ENCODE measurements at regions not wholly inside any gene's neighbourhood (a gene's known extent, or its start where the extent isn't known, plus 50 kb on each side); places are given as distances from the start of the nearest gene placed in this dataset.
"Not testable (repeated sequence)": the region's sequence is repeated elsewhere in the genome, so short reads cannot be mapped to it uniquely, and the experiment has no call there.

DNA sequence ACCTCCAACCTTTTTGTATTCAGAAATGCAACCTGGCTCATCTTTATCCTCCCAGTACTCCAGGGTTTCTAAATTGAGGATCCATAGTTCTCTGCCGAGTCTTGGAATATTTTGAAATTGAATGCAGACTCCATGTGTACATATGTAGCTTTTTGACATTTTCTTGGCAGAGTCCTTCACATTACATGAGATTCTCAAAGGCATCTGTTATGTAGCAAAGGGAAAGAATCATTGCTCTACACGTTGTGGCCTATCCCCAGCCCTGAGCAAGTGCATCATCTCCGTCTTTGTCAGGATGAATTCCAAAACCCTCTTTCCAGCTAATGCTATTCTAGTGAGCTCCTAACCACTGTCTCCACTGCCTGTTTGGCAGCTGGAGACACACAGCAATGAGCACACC lies 742.9 kb downstream of the DHX35 start:
- no peak for DNase-seq (ENCODE audit: low read depth in 2 of 2)

DNA sequence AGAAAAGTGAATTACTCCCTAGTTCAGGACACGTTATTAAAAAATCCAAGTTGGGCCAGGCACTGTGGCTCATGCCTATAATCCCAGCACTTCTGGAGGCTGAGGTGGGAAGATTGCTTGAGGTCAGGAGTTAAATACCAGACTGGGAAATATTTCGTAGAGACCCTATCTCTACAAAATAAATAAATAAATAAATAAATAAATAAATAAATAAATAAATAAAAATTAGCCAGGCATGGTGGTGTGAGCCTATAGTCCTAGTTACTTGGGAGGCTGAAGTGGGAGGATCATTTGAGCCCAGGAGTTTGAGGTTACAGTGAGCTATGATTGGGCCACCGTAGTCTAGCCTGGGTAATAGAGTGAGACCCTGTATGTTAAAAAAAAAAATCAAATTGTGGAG lies 741.2 kb downstream of the DHX35 start:
- not testable (repeated sequence) for DNase-seq (ENCODE audit: low read depth in 2 of 2)

DNA sequence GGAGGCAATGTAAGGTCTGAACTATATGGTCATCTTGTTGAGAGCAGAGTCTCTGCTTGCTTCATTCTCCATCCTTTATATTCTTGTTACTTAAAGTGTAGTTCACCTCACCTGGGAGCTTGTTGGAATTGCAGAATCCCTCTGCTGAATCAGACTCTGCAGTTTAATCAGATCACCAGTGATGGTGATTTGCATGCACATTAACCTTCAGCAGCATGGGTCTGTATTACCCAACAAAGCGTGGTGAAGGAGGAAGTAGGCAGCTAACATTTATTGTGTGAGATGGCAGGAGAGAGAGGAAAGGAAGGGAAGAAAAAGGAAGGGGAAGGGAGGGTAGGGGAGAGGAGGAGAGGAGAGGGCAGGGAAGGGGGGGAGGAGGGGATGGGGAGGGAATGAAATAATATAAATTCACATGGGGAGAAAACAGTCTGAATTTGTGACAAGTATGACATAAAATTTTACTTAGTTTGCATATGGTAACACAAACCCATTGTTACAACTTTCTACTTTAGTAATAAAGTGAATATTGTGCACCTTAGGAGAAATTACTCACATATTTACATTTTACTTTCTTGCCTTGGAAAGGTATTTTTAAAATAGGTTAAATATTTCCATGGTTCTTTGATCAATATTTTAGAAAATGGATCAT lies 740.7 kb downstream of the DHX35 start:
- DNase-seq (ENCODE audit: low read depth in 2 of 2) = no peak

- DNase-seq (ENCODE audit: low read depth in 2 of 2) = no peak
Measured at GRCh38 chr20:39700528-39700927, 738.4 kb downstream of the DHX35 start.

DNA sequence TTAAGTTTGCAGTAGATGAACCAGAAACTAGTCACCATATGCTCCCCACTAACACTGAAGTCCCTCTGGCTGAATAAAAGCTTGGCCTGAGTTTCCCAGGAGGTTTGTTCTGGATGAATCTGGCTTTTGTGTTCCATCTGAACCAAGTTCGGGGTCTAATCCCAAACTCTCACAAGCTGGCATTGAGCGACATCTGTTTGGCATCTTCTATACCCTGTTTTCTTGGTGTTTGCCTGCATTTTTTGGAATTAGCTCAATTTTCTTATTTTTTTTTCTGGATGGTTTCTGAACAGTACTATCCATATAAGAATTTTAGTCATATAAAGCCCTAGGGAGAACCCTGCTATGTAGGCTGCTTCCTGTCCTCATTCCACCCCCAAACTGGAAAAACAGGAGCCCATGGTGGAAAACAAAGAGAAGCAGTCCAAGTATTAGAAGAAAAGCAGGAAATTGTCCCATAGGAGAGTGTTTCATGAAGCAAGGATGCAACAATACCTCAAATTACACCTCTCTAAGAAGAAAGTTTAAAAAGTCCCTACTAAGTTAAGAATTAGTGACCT lies 737.1 kb downstream of the DHX35 start:
- no peak for DNase-seq (ENCODE audit: low read depth in 2 of 2)

DNA sequence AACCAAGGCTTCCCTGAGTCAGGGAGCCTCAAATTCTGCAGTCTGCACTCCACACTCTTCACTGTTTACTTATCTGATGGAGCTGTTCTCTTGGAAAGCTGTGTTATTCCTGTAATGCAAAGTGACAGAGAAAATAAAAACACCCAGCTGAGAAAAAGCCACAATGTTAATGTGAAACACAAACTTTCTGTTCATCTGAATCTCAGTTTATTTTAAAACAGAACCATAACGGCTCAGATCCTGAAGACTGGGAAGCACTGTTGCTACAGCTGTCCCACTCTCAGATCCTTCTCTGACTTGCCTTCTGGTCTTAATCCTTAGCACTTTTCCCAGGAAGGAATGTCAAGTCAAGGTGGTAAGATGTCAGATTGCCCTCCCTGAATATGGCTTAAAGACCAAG lies 736.6 kb downstream of the DHX35 start:
- no peak for DNase-seq (ENCODE audit: low read depth in 2 of 2)

DNA sequence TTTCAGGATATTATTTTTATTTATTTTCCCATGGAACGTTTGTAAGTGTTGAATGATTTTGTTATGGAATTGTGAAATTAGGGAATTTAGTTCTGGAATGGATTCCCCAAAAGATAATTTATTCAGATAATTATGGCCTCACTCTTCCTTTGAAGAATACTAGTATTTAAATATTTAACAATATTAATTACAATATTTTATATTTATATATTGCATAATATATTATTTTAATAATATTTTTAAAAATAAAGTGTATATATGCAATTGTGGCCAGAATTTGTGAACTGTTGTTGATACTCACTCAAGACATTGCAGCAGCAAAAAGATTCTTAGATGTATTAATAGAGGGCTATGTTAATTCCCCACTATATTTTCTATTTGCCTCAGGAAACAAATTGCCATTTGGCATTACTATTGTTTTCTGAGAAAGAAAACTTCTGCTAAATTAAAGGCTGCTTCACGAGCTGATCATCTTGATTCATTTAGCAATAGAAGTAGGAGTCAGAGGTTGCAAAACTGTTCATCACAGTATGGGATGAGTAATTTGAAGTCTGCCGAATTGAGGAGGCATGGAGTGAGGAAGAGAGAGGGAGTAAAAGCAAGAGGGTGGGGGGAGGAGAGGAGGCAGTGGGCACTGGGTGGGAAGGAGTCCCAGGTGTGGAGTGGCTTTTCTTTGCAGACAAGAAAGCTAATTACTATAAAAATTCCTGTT lies 729.2 kb downstream of the DHX35 start:
- no peak for DNase-seq (ENCODE audit: low read depth in 2 of 2)

- DNase-seq (ENCODE audit: low read depth in 2 of 2) = no peak
Measured at GRCh38 chr20:39676857-39677391, 714.8 kb downstream of the DHX35 start.

- DNase-seq (ENCODE audit: low read depth in 2 of 2) = no peak
Measured at GRCh38 chr20:39676241-39676640, 714.1 kb downstream of the DHX35 start.

- no peak for DNase-seq (ENCODE audit: low read depth in 2 of 2)
Measured at GRCh38 chr20:39674842-39675241, 712.7 kb downstream of the DHX35 start.

DNA sequence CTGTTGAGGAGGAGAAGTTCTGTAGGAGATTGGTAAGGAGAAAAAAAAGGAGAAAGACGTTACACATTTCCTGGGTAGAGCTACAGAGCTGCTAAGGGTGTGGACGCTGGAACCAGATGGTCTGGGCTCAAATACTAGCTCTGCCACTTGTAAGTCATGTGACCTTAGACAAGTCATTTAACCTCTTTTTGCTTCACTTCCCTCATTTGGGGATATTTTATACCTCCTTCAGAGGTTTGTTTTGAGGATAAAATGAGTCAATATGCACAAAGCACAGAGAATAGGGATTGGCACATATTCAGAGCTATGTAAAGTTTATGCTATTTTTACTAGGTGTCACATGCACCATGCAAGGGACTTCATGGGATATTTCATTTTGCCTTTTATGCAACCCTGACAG lies 708.8 kb downstream of the DHX35 start:
- DNase-seq (ENCODE audit: low read depth in 2 of 2) = no peak

- no peak for DNase-seq (ENCODE audit: low read depth in 2 of 2)
Measured at GRCh38 chr20:39669659-39670058, 707.5 kb downstream of the DHX35 start.

DNA sequence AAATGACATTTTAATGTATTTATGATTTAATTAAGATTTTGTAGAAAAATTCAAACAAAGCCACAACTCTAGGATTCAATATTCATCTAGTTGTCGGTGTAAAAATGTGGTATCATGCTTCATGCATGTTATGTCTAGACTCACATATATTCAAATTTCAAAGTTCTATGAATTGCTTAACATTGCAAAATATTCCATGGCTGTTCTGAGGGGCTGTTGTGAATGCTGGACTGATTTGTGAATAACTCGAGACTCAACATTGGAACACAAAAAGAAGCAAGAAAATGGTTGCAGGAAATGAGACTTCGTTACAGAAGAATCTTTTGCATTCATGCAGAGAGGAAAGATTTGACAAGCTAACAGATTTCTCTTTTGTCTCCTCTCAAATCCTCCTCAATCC lies 705.9 kb downstream of the DHX35 start:
- no peak for DNase-seq (ENCODE audit: low read depth in 2 of 2)

- no peak for DNase-seq (ENCODE audit: low read depth in 2 of 2)
Measured at GRCh38 chr20:39661833-39662232, 699.7 kb downstream of the DHX35 start.

DNA sequence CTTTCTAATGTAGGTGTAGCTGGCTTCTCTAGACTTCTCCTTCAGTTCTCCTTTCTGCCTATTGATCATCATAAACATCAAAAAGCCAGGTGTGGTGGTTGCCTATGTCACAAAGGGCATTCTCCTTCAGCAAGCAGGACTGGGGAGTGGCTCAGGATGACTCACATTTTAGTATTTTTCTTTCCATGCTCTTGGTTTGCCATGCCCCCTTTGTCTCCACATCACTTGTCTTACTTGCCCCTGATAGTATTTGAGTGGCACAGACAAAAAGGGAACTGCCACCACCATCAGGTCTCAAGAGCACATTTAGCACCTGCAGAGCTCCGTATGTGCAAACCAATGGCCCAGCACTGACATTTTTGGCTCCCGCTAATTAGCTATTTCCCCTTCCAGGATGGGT lies 698.8 kb downstream of the DHX35 start:
- no peak for DNase-seq (ENCODE audit: low read depth in 2 of 2)

GRCh38 chr20:39660226-39660625 lies 698.1 kb downstream of the DHX35 start:
- no peak for DNase-seq (ENCODE audit: low read depth in 2 of 2)

DNA sequence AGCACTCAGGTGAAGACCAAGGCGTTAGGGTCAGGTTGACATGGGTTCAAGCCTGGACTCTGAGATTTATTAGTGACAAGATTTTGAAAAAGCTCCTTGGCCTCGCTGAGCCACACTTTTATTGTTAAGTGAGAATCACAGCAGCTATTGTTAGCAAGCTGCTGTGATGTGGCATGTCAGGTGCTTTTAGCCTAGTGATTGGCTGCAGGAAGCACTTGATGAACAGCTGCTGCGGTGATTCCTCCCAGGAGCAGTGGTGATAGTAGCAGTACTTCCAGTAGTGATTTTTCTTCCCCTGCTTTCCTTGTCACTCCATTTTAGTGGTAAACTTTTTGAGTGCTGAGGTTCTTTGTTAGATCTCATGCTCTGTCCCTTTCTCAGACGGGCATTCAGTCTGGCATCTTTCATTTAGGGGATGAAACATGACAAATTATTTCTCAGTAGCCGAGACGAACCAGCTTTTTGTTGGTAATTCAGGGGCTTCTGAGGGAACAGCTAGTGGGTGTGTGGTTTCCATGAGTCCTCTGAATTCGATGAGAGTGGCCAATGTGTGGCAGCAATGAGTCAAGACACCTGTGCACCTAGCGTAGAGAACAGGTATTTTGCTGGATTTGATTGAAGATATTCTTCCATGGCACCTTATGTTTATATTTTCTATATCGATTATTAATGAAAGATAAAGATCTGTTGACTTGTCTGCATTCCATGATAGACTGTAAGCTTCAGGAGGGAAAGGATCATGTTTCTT lies 696.7 kb downstream of the DHX35 start:
- no peak for DNase-seq (ENCODE audit: low read depth in 2 of 2)

DNA sequence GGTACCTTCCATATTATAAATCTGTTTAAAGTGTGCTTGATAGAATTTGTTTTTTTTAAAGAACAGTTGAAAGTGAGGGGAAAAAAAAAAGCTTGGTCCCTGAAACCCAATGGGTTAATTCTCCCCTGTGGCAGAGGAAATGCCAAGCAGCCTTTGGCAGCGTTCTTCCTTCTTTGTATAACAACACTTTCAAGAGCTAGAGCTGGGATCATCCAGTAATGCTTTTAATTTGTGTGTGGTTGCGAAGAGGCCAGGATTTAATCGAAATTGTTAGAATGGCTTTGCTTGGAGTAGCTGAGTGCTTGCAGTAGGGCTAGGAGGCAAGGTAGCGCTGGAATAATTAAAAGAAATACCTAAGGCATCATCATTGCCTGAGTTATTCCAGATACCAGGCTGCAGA lies 692.0 kb downstream of the DHX35 start:
- DNase-seq (ENCODE audit: low read depth in 2 of 2) = no peak

DNA sequence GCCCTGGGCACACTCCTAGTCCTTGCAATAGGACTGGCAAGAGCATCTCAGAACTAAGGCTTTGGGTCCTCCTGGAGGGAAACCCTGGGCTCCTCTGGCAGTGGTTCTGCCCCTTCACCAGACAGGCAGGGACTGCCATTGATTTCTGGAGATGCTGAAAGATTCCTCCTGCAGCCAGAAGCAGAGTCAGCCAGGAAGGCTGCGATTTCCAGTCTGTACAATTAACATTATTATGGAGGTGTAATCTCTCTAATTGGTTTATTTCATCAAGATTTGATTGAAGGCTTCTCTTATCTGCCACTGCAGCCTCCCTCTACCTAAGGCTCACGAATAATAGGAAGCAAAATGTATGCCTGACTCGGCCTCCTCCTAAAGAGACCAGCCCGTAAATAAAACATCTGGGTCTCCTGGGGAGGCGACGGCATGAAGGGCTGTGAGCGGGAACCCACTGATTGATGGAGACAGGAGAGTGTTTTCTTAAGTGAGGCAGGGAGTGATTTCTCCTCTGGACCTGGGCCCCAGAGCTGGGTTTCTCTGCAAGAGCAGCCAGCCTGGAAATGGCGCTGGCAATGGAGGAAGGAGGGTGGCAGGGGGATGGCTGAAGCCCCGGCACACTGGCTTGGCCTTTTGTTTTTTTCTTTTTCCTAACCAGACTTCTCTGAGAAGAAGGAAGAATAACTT lies 689.6 kb downstream of the DHX35 start:
- DNase-seq (ENCODE audit: low read depth in 2 of 2) = no peak

- DNase-seq (ENCODE audit: low read depth in 2 of 2) = no peak
Measured at GRCh38 chr20:39646874-39647413, 684.8 kb downstream of the DHX35 start.

DNA sequence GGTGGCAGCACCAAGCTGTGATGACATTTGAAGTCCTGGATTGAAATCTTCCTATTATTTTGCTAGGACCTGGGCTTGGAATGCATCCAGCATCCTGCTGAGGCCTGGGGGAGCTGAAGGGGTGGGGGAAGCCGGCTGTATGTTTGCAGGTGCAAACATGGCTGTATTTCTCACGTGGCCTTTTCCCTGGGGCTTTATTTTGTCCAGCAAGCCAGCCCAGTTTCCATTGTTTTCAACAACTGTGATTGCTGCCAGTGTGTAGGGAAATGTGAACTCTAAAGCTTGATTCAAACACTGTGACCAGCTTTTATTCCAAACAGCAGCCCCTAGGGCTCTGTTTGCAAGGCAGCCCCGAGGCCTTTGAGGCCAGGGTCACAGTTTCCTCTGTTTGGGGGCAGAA lies 683.0 kb downstream of the DHX35 start:
- no peak for DNase-seq (ENCODE audit: low read depth in 2 of 2)

DNA sequence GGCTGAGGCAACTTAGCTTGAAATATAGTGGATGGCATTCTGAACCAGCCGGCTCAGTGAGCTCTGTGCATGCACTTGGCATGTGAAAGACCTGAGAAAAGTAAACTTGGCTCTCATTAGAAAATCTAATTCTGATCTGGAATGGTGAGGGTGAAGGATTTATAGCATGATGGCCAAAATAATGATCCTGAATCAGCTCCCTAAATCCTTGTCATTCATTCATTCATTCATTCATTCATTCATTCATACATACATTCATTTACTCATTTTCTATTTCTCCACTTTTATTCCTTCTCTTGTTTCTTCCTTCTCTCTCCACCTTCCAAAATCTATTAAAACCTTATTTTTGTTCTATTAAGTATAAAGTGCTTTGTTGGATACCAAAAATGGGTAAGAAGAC lies 681.1 kb downstream of the DHX35 start:
- no peak for DNase-seq (ENCODE audit: low read depth in 2 of 2)

Measured in activated CD4-positive, alpha-beta T cell treated with anti-CD3 and anti-CD28 coated beads for 24 hours (primary cell).